Keratinocyte (primary cell): ENCODE measurements at regions not wholly inside any gene's neighbourhood (a gene's known extent, or its start where the extent isn't known, plus 50 kb on each side); places are given as distances from the start of the nearest gene placed in this dataset.

ENCODE experiments used
- CTCF ChIP-seq, 3 experiments: IDR thresholded peaks in 1 of 3; conservative IDR thresholded peaks in 1 of 3; optimal IDR thresholded peaks in 1 of 3; 2 replicates in 2 of 3; 3 replicates in 1 of 3; pipeline versions ENCODE3 to v1.5.1; 2011; ENCODE audit warnings: low read length in 3 of 3, mild to moderate bottlenecking in 3 of 3, moderate library complexity in 2 of 3, control low read depth in 1 of 3, inconsistent platforms in 1 of 3; ENCODE audit not compliant: insufficient read depth in 2 of 3; ENCODE audit errors: extremely low read depth in 1 of 3
- EZH2 ChIP-seq: IDR thresholded peaks from one replicate; pipeline ENCODE4 v1.6.1; 2012; ENCODE audit warnings: inconsistent platforms, mild to moderate bottlenecking, low read length, moderate library complexity

- TF ChIP-seq CTCF (optimal IDR thresholded peaks at IDR 0.05 in 1 of 3, IDR thresholded peaks at IDR 0.05 in 1 of 3, conservative IDR thresholded peaks at IDR 0.05 in 1 of 3; ENCODE audit: extremely low read depth in 1 of 3, insufficient read depth in 2 of 3, low read length in 3 of 3): no peak
- no peak for TF ChIP-seq EZH2
Observed at GRCh38 chr14:73778736-73779135, 64.6 kb upstream of the PNMA1 start.
